Brain microvascular endothelial cell (primary cell): ENCODE measurements at regions not wholly inside any gene's neighbourhood (a gene's known extent, or its start where the extent isn't known, plus 50 kb on each side); places are given as distances from the start of the nearest gene placed in this dataset.

Experiments
- DNase-seq: peaks from one replicate; pipeline ENCODE4 v3.0.0-alpha.2; 2020
- H3K27ac ChIP-seq: fragments of 250-450 bp; sonication (Bioruptor Pico); 2 replicates; pipeline ENCODE4 v1.5.1; 2020; ENCODE audit warnings: mild to moderate bottlenecking, moderate library complexity
- H3K27me3 ChIP-seq: fragments of 250-450 bp; sonication (Bioruptor Pico); replicated peaks from 2 replicates; pipeline ENCODE4 v1.5.1; 2020; ENCODE audit warnings: mild to moderate bottlenecking
- H3K36me3 ChIP-seq: fragments of 250-450 bp; sonication (Bioruptor Pico); replicated peaks from 2 replicates; pipeline ENCODE4 v1.5.1; 2020; ENCODE audit warnings: mild to moderate bottlenecking
- H3K4me3 ChIP-seq: 2 replicates; pipeline ENCODE4 v1.5.1; 2011; ENCODE audit warnings: low read depth, mild to moderate bottlenecking, control low read depth, low read length, moderate library complexity
- in situ Hi-C: cut with HindIII; loops from 2 replicates; pipeline ENCODE4 v1.10.0; 2017; ENCODE audit warnings: low sequenced_read_pairs, low pct_ligation_motif_present
- TF ChIP-seq, protein P1 (sequence below): IDR thresholded peaks from 2 replicates; pipeline ENCODE4 v1.5.1; 2011; ENCODE audit warnings: low read depth, mild to moderate bottlenecking, moderate library complexity, low read length, control low read depth, inconsistent platforms; ENCODE audit errors: missing control alignments

DNA sequence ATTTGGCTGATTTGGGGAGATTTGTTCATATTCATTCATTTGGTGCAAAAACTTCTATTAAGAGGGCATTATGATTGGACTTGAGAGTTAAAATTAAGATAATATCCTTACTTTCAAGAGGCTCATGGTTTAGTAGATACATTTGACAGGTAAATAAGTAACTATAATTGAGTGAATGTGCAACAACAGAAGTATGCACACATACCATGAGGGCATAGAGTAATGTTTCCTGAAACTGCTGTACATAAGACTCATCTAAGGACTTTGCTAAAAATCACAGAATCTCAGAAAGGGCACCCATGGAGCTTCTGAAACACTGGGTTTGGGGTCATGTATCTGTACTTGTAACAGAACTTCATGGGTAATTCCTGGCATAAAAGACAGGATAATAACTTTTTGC, 70.1 kb upstream of the PPP2R2B start:
- no peak overlapping the region for H3K27ac ChIP-seq
- H3K36me3 ChIP-seq = no peaks in the 10 kb centered on the region
- in situ Hi-C loops = no loop called here
- TF ChIP-seq, protein P1, sequence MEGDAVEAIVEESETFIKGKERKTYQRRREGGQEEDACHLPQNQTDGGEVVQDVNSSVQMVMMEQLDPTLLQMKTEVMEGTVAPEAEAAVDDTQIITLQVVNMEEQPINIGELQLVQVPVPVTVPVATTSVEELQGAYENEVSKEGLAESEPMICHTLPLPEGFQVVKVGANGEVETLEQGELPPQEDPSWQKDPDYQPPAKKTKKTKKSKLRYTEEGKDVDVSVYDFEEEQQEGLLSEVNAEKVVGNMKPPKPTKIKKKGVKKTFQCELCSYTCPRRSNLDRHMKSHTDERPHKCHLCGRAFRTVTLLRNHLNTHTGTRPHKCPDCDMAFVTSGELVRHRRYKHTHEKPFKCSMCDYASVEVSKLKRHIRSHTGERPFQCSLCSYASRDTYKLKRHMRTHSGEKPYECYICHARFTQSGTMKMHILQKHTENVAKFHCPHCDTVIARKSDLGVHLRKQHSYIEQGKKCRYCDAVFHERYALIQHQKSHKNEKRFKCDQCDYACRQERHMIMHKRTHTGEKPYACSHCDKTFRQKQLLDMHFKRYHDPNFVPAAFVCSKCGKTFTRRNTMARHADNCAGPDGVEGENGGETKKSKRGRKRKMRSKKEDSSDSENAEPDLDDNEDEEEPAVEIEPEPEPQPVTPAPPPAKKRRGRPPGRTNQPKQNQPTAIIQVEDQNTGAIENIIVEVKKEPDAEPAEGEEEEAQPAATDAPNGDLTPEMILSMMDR = no peak
- no peak for DNase-seq
- H3K4me3 ChIP-seq = no peak overlapping the region
- no peaks in the 10 kb centered on the region for H3K27me3 ChIP-seq

DNA sequence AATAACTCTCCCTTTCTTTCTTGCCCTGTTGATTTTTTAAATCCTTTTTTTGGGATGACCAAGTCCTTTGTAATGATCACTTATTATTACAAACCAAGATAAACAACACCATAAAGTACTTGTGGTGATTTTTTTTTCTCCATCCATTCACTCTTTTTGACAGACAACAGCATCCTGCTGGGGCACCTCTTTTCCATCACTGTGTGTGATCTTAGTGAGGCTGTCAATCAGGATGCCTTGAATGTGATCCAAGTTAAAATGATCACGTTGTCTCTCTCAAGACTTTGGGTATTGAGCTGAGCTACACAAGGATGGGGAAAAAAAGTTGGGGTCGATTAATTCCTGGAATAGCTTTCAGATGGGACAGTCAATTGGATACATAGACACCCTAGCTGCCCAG, 73.6 kb upstream of the PPP2R2B start:
- no peak overlapping the region for H3K27ac ChIP-seq
- DNase-seq = no peak
- H3K4me3 ChIP-seq = no peak overlapping the region
- H3K27me3 ChIP-seq = no peaks in the 10 kb centered on the region
- H3K36me3 ChIP-seq = no peaks in the 10 kb centered on the region
- TF ChIP-seq, protein P1 = no peak
- in situ Hi-C loops = no loop called here

DNA sequence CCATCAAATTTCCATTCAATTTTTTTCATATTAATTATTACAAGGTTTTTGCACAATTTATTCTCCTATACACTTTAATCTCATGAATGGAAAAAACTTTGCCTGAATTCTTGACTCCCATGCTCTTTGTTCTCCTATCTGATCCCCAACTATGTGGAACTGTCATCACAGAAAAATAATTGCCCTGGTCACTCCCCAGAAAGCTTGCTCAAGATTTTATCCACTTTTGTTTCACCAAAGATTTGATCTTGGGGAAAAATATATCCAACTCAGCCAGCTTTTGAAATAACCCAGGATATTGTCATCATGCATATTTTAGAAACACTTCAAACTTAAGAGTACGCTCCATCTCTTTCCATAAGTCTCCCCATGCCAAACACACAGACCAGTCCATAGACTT, 77.7 kb upstream of the PPP2R2B start:
- Histone ChIP-seq H3K4me3 (no peak overlapping the region), H3K27ac (no peak overlapping the region), H3K27me3 (no peaks in the 10 kb centered on the region), H3K36me3 (no peaks in the 10 kb centered on the region)
- in situ Hi-C loops = no loop called here
- TF ChIP-seq, protein P1 = no peak
- no peak for DNase-seq

DNA sequence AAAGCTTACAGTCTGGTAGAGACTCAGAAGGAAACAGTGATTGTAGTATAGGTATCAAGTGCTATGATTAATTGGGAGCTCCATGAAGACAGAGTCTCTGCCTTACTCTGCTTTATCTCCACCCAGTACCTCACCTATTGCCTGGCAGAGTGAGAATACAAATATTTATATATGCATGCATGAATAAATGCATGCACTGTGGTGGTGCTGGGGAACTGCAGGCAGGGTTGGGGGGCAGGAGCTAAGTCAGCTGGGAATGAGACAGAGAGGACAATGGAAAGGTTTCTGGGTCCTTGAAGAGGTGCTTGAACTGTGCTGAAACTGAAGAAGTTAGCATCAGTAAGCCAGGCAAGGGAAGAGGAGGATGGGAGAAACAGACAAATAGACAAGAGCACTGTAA, 80.8 kb upstream of the PPP2R2B start:
- TF ChIP-seq, protein P1 = peak; percentile 26

DNA sequence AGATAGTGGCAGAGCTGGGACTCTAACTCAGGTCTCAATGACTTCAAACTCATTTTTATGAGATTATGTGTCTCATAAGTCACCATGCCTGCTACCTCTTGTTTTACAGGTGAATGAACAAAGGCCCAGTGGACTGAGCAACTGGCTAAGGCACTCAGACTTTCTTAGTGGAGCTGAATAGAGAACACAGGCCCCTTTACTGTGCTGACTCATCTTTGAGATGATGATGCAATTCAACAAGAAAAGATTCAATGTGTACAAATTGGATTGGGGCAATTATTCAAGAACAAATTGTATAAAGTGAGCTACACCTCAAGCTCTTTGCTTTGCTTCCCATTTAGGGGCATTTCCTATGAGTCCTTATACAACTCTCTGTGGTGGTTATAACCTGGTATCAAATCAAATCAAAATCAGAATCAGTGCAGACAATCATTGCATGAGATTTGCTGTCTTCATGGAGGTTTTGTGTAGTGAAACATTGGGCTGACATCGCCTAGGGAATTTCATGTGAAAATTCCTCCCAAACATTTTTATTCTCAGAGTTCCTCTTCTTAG, 84.3 kb upstream of the PPP2R2B start:
- no peak overlapping the region for H3K27ac ChIP-seq
- H3K4me3 ChIP-seq = no peak overlapping the region
- H3K36me3 ChIP-seq = no peaks in the 10 kb centered on the region
- in situ Hi-C loops = no loop called here
- DNase-seq = no peak
- no peaks in the 10 kb centered on the region for H3K27me3 ChIP-seq
- TF ChIP-seq, protein P1 = no peak

More for the DNA sequence above, 80.8 kb upstream of the PPP2R2B start:
- Histone ChIP-seq H3K27me3 (no peaks in the 10 kb centered on the region), H3K4me3 (no peak overlapping the region), H3K36me3 (no peaks in the 10 kb centered on the region), H3K27ac (no peak overlapping the region)
- in situ Hi-C loops = no loop called here
- no peak for DNase-seq

DNA sequence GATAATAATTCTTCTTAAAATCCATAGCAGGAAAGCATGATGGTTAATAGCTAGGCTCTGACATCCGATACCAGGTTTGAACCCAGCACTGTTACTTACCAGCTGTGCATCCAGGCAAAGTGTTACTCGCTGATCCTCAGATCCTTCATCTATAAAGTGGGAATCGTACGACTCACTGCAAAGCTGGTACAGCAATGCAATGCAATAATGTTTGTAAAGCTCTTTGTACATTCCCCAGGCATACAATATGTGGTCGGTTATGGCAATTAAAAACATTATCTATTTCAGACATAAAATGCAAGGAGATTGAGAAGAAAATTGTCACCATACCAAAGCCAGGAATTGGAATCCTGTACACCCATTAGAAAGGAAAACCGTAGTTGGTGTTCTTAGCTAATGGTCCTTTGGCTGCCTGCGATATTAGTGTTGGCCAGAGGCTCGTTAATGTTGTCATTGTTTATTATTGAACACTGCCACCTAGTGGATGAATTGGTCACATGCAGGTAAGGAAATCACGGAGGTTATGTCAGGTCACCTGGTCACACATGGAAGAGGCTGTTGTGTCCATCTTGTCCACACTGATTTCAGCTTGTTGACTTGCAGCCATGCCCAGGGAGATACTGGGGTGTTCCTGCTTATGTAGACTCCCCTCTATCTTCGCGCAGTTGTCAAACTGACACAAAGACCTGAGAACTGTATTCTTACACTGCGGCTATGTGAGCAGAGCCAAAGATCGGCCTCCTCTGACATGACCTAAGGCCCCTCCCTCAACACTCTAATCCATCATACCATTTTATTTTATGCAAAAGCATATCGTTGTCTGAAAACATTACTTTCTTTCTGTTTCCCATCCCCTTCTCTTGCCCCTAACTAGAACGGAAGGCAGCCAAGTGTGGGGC, 87.5 kb upstream of the PPP2R2B start:
- TF ChIP-seq, protein P1 = peak; percentile 77
- peak; percentile 75 for DNase-seq
- H3K27me3 ChIP-seq = no peaks in the 10 kb centered on the region
- no peak overlapping the region for H3K27ac ChIP-seq
- in situ Hi-C loops = no loop called here
- no peaks in the 10 kb centered on the region for H3K36me3 ChIP-seq
- no peak overlapping the region for H3K4me3 ChIP-seq
